ENCODE measurements at regions not wholly inside any gene's neighbourhood (a gene's known extent, or its start where the extent isn't known, plus 50 kb on each side); places are given as distances from the start of the nearest gene placed in this dataset.

GRCh38 chr1:195096051-195096521 is 1512.2 kb downstream of the KCNT2 start:
- intact Hi-C loops (cut with micrococcal nuclease): no loop called here
- POLR2A ChIA-PET: no interaction called here
- no peak for DNase-seq
- H3K27me3 Mint-ChIP-seq: no peaks in the 10 kb centered on the region
- H3K27ac Mint-ChIP-seq: no peak overlapping the region
- ATAC-seq: no peak
- CTCF ChIA-PET: no interaction called here
- TF ChIP-seq, protein P1, sequence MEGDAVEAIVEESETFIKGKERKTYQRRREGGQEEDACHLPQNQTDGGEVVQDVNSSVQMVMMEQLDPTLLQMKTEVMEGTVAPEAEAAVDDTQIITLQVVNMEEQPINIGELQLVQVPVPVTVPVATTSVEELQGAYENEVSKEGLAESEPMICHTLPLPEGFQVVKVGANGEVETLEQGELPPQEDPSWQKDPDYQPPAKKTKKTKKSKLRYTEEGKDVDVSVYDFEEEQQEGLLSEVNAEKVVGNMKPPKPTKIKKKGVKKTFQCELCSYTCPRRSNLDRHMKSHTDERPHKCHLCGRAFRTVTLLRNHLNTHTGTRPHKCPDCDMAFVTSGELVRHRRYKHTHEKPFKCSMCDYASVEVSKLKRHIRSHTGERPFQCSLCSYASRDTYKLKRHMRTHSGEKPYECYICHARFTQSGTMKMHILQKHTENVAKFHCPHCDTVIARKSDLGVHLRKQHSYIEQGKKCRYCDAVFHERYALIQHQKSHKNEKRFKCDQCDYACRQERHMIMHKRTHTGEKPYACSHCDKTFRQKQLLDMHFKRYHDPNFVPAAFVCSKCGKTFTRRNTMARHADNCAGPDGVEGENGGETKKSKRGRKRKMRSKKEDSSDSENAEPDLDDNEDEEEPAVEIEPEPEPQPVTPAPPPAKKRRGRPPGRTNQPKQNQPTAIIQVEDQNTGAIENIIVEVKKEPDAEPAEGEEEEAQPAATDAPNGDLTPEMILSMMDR (IDR thresholded peaks at IDR 0.05): no peak
- no peaks in the 10 kb centered on the region for H3K36me3 Mint-ChIP-seq (ENCODE audit: low read depth)
- no peaks in the 10 kb centered on the region for H3K4me1 Mint-ChIP-seq (ENCODE audit: low read depth)
- H3K4me3 Mint-ChIP-seq: no peak overlapping the region
- H3K9me3 Mint-ChIP-seq: no peaks in the 10 kb centered on the region

GRCh38 chr1:195085196-195085595 is 1523.0 kb downstream of the KCNT2 start:
- Mint-ChIP-seq H3K4me1 (ENCODE audit: low read depth) (no peaks in the 10 kb centered on the region), H3K9me3 (no peaks in the 10 kb centered on the region), H3K4me3 (no peak overlapping the region), H3K27me3 (no peaks in the 10 kb centered on the region), H3K27ac (no peak overlapping the region), H3K36me3 (ENCODE audit: low read depth) (no peaks in the 10 kb centered on the region)
- TF ChIP-seq, protein P1 (IDR thresholded peaks at IDR 0.05): no peak
- ATAC-seq: no peak
- ChIA-PET POLR2A (no interaction called here), CTCF (no interaction called here)
- DNase-seq: no peak
- intact Hi-C loops (cut with micrococcal nuclease): no loop called here

DNA sequence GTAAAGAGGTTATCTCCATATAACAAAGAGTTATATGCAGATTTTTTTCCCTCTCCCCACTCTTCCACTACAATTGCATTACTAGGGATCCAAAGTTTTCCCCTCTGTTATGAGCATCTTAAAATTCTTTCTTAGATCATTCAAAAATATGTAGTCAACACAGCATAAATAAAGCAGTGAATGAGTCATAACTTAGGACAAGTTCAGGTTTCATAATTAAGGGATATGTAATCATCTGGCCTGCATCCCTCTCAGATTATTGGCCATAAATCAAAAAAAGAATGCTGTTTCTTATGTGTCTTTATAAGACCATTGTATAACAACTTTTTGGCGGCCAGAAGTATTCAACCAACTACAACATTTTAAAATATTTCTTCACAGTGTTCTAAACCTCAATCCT is 1526.1 kb downstream of the KCNT2 start:
- ChIA-PET CTCF (no interaction called here), POLR2A (no interaction called here)
- TF ChIP-seq, protein P1 (IDR thresholded peaks at IDR 0.05): no peak
- no peak overlapping the region for H3K4me3 Mint-ChIP-seq
- DNase-seq: no peak
- no peaks in the 10 kb centered on the region for H3K9me3 Mint-ChIP-seq
- H3K4me1 Mint-ChIP-seq (ENCODE audit: low read depth): no peaks in the 10 kb centered on the region
- intact Hi-C loops (cut with micrococcal nuclease): no loop called here
- no peaks in the 10 kb centered on the region for H3K27me3 Mint-ChIP-seq
- H3K27ac Mint-ChIP-seq: no peak overlapping the region
- no peaks in the 10 kb centered on the region for H3K36me3 Mint-ChIP-seq (ENCODE audit: low read depth)
- no peak for ATAC-seq

- no peaks in the 10 kb centered on the region for H3K27me3 Mint-ChIP-seq
- no peaks in the 10 kb centered on the region for H3K4me1 Mint-ChIP-seq (ENCODE audit: low read depth)
- no peak for DNase-seq
- H3K9me3 Mint-ChIP-seq: no peaks in the 10 kb centered on the region
- H3K27ac Mint-ChIP-seq: no peak overlapping the region
- POLR2A ChIA-PET: no interaction called here
- CTCF ChIA-PET: no interaction called here
- intact Hi-C loops (cut with micrococcal nuclease): no loop called here
- no peak overlapping the region for H3K4me3 Mint-ChIP-seq
- no peaks in the 10 kb centered on the region for H3K36me3 Mint-ChIP-seq (ENCODE audit: low read depth)
- ATAC-seq: no peak
- TF ChIP-seq, protein P1 (IDR thresholded peaks at IDR 0.05): no peak
These were observed 1531.6 kb downstream of the KCNT2 start for GRCh38 chr1:195076682-195077081.

GRCh38 chr1:195075973-195076372 is 1532.3 kb downstream of the KCNT2 start:
- Mint-ChIP-seq H3K9me3 (no peaks in the 10 kb centered on the region), H3K27me3 (no peaks in the 10 kb centered on the region), H3K4me1 (ENCODE audit: low read depth) (no peaks in the 10 kb centered on the region), H3K36me3 (ENCODE audit: low read depth) (no peaks in the 10 kb centered on the region), H3K4me3 (no peak overlapping the region), H3K27ac (no peak overlapping the region)
- TF ChIP-seq, protein P1 (IDR thresholded peaks at IDR 0.05): no peak
- ChIA-PET CTCF (no interaction called here), POLR2A (no interaction called here)
- intact Hi-C loops (cut with micrococcal nuclease): no loop called here
- DNase-seq (no peak), ATAC-seq (no peak)
